Effector CD4-positive, alpha-beta T cell (primary cell): ENCODE measurements at regions not wholly inside any gene's neighbourhood (a gene's known extent, or its start where the extent isn't known, plus 50 kb on each side); places are given as distances from the start of the nearest gene placed in this dataset.
"Not testable (repeated sequence)": the region's sequence is repeated elsewhere in the genome, so short reads cannot be mapped to it uniquely, and the experiment has no call there.

Experiments used
- DNase-seq: peaks from one replicate; pipeline ENCODE4 v3.0.0-alpha.2; 2020

GRCh38 chrX:46366381-46367207 is 178.6 kb downstream of the ZNF674 start:
- no peak for DNase-seq

DNA sequence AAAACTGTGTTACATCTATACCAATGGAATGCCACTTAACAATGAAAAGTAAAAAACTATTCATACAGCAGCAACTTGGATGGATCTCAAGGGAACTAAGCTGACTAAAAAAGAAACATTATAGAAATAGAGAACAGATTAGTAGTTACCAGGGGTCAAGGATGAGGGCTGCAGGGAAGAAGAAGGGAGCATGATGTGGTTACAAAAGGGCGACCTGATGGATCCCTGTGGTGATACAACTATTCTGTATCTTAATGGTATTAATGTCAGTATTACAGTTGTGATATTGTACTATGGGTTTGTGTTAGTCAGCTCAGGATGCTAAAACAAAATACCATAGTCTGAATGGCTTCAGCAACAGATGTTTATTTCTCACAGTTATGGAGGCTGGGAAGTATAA is 190.7 kb downstream of the ZNF674 start:
- DNase-seq: no peak

GRCh38 chrX:46341767-46342322 is 203.4 kb downstream of the ZNF674 start:
- DNase-seq: no peak

- no peak for DNase-seq
These were observed 204.5 kb downstream of the ZNF674 start for GRCh38 chrX:46340696-46341095.

- DNase-seq: no peak
These were observed 211.7 kb downstream of the ZNF674 start for GRCh38 chrX:46333550-46333949.

GRCh38 chrX:46330981-46331380 is 214.2 kb downstream of the ZNF674 start:
- no peak for DNase-seq

GRCh38 chrX:46330513-46330912 is 214.7 kb downstream of the ZNF674 start:
- DNase-seq: no peak

- no peak for DNase-seq
These were observed 217.1 kb downstream of the ZNF674 start for GRCh38 chrX:46328133-46328532.

DNA sequence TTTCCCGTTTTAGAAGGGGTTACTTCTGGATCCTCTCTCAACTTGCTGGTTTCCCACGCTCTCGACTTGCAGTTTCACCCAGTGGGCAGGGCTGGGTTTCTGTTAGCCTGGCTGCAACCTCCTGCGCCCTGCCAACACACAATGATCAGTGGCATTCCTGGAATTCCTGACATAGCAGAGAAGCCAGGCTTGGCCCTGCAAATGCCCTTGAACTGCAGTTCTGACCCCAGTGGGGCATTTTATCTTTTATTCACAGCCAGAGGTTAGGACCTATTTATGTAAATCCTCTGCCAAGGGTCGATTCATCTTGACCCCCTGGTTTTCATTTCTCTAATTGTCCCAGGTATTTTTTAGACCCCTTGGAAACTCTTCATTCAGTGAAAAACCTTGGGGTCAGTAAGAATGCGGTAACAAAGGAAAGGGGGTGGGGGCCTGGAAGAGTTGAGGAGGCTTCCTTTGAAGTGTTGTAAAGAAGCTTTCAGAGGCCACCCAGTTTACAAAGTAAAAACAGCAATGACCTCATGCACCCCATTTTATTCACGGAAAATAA is 217.6 kb downstream of the ZNF674 start:
- no peak for DNase-seq

- DNase-seq: no peak
These were observed 219.1 kb downstream of the ZNF674 start for GRCh38 chrX:46326161-46326560.

GRCh38 chrX:46325312-46325877 is 219.8 kb downstream of the ZNF674 start:
- DNase-seq: no peak

DNA sequence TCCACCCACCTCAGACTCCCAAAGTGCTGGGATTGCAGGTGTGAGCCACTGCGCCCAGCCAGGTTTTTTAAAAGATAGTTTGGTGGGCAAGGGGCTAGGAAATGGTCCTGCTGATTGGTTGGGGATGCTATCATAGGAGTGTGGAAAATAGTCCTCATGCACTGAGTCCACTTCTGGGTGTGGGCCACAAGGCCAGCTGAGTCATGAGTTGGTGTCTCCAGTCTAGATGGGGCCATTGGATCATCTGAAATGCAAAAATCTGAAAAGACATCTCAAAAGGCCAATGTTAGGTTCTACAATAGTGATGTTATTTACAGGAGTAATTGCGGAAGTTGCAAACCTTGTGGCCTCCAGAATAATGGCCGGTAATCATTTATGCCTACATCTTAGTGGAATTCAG is 221.1 kb downstream of the ZNF674 start:
- DNase-seq: no peak

DNA sequence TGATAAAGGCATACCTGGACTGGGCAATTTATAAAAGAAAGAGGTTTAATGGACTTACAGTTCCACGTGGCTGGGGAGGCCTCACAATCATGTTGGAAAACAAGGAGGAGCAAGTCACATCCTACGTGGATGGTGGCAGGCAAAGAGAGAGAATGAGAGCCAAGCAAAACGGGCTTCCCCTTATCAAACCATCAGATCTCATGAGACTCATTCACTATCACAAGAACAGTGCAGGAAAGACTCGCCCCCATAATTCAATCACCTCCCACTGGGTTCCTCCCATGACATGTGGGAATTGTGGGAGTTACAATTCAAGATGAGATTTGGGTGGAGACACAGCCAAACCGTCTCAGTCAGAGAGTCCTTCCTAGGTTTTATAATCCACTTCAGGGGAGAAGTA is 222.3 kb downstream of the ZNF674 start:
- DNase-seq: not testable (repeated sequence)

GRCh38 chrX:46321676-46322075 is 223.5 kb downstream of the ZNF674 start:
- DNase-seq: no peak

- DNase-seq: no peak
These were observed 225.5 kb downstream of the ZNF674 start for GRCh38 chrX:46319750-46320149.

GRCh38 chrX:46318551-46318950 is 226.7 kb downstream of the ZNF674 start:
- DNase-seq: no peak

DNA sequence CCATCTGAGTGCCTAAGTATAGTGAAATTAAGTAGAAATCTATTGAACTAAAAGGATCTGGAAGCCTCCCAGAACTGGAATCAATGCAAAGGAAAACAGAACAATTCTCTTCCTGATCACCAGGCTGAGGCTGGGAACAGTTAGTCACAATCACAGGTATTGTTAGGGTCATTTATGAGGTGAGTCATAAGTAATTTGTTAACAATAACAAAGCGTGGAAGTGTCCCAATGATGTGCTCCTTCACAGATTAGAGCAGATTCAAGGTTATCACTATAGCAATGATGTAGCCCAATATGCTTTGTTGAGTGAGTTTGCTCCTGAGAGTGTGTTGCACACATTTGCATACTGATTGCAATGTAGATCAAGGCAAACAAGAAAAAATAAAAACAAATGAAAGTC is 228.1 kb downstream of the ZNF674 start:
- no peak for DNase-seq

DNA sequence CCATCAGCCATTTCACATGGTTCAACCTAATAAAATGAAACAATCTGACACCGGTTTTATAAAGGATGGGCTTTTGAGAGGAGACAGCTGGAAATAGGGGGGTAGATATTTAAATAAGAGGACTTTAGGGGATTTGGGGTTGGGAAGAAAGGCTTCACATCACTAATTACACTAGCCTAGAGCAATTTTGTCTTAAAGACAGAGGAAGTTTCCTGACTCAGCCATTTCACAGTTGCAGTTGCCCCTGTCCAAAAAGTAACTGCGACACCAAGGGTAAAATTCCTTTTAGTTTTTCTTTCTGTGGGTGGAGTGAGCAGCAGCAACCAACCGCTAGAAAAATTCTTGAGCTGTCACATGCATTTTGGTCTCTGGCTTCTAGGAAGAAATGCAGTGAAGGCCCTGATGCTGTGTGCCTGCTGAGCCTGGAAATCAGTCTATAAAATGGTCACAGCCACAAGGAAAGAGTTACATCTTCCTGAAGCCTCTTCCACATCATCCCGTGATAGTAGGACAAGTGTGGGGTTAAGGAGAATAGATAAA is 233.6 kb downstream of the ZNF674 start:
- DNase-seq: no peak

DNA sequence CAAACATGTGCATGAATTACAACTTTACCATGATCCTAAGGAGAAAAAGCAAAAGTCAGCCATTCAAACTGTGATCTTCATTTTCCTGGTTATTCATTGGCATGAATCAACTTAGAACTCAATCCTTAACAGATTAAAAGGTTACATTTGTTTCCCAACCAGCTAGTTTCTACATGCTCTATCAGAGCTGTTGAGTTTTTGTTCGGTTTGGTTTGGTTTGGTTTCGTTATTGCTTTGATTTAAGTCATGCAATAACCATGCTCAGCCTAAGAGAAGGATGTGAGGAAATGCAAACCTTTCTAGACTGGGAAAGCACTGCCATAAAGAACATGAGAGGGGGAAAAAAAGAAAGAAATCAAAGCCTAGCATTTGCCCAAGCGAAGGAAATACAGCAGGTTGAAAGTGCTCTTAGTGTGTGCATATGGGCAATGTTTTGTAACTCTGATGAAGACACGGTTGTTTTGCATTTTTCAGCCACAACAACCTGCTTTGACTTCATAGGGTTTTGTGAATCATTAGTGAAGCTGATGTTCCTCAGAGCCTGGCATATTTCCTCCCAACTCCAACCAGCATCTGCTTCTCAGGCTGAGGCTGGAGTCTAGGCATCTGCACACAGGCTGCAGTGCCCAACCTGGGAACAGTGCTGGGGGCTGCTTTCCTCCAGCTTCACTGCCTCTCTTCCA is 234.3 kb downstream of the ZNF674 start:
- no peak for DNase-seq

DNA sequence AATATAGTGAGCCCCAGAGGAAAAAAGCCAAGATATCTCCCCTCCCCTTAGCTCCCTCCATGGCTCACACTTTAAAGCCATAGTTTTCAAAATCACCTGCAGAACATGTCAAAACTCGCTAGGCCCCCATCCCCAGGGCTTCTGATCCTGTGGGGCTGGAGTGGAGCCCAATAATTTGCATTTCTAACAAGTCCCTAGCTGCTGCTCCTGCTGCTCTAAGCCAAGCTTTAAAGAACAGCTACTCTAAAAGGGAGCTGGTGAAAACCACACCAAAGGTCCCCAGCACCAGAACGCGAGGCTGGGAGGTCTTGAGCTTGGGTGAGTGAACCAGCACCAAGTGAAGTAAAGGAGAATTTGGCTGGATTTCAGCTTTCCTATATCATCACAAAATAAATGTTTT is 237.1 kb downstream of the ZNF674 start:
- no peak for DNase-seq

- no peak for DNase-seq
These were observed 239.1 kb downstream of the ZNF674 start for GRCh38 chrX:46306103-46306502.

DNA sequence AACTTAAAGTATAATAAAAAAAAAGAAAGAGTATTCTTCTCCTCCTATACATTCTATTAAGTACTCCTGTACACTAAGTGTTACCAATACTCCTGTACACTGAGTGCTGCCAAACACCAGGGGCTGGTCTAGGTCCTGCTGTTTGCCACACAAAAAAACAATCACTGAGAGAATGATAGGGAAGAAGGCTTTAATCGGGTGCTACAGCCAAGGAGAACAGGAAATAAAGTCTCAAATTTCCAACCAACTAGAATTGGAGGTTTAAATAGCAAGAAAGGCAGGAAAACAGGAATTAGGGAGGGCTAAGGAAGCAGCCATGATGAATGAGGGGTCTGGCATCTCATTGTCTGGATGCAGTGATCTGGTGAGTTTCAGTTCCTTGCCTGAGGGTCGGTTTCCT is 239.8 kb downstream of the ZNF674 start:
- no peak for DNase-seq

DNA sequence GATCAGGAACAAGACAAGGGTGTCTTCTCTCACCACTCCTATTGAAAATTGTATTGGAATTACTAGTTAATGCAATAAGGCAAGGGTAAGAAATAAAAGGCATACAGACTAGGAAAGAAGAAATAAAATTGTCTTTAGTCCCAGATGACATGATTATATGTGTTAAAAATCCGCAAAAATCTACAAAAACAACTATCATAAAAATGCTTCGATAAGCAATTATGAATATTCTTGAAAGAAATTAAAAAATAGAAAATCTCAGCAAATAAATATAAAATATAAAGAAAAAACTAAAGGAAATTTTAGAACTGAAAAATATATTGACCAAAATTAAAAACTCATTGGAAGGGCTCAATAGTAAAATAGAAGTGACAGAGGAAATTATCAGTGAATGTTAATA is 243.3 kb downstream of the ZNF674 start:
- DNase-seq: no peak
